ENCODE measurements at regions not wholly inside any gene's neighbourhood (a gene's known extent, or its start where the extent isn't known, plus 50 kb on each side); places are given as distances from the start of the nearest gene placed in this dataset.

DNA sequence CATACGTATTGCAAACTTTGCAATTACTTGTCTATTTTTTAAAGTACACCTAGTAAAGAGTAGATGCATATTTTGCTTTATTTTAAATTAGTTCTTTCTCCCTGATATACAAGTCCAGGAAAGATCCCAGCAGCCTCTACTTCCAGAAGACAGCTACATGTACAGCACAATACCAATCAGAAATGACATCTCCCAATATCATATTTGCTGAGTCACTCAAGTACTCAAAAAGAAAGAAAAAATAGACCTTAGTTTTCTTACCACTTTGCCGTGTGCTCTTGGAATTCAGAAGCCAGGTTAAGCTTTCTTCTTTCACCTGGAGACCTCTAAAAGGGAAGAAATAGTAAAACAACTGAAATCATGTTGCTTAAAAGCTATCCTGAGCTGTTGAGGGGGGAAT is 412.6 kb upstream of the RUNX1 start:
- TF ChIP-seq, protein P1, sequence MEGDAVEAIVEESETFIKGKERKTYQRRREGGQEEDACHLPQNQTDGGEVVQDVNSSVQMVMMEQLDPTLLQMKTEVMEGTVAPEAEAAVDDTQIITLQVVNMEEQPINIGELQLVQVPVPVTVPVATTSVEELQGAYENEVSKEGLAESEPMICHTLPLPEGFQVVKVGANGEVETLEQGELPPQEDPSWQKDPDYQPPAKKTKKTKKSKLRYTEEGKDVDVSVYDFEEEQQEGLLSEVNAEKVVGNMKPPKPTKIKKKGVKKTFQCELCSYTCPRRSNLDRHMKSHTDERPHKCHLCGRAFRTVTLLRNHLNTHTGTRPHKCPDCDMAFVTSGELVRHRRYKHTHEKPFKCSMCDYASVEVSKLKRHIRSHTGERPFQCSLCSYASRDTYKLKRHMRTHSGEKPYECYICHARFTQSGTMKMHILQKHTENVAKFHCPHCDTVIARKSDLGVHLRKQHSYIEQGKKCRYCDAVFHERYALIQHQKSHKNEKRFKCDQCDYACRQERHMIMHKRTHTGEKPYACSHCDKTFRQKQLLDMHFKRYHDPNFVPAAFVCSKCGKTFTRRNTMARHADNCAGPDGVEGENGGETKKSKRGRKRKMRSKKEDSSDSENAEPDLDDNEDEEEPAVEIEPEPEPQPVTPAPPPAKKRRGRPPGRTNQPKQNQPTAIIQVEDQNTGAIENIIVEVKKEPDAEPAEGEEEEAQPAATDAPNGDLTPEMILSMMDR (IDR thresholded peaks at IDR 0.05) = no peak
- no peak for TF ChIP-seq POLR2A (IDR thresholded peaks at IDR 0.05)

Measured in heart left ventricle (tissue), 13 donors.